ENCODE measurements at regions not wholly inside any gene's neighbourhood (a gene's known extent, or its start where the extent isn't known, plus 50 kb on each side); places are given as distances from the start of the nearest gene placed in this dataset.

DNA sequence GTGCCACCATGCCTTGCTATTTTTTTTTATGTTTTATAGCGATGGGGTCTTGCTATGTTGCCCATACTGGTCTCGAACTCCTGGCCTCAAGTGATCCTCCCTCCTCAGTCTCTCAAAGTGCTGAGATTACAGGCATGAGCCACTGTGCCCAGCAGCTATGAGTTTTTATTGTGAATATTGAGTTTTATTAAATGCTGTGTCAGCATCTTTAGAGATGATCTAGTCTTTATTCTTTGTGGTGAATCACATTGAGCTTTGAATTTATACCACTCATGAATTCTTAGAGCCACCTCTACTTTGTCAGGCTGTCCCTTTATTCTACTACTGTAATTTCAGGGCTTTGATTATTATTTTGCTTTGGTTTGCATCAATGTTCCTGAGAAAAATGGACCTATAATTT lies 428.3 kb downstream of the BTBD3 start:
- DNase-seq (ENCODE audit: low read depth in 4 of 4, low spot score in 3 of 4), result no peak

DNA sequence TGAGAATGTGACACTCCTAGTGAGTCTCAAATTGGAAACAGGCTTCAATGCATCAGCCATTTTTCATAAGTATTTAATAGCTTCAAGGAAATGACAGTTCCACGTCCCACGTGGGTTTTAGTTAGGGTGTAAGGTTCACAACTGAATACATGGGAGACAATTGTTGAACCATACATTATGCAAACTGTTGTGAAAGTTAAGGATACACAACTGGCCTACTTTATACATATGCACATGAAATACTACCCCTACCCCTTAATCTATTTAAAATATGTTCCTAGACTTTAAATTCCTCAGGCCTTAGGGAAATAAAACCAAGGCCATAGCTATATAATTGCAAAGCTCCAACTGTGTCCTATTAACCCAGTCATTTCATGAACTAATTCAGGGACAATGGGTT lies 436.1 kb downstream of the BTBD3 start:
- no peak for DNase-seq (ENCODE audit: low read depth in 4 of 4, low spot score in 3 of 4)

- no peak for DNase-seq (ENCODE audit: low read depth in 4 of 4, low spot score in 3 of 4)
Observed at GRCh38 chr20:12354725-12355124, 437.0 kb downstream of the BTBD3 start.

- no peak for DNase-seq (ENCODE audit: low read depth in 4 of 4, low spot score in 3 of 4)
Observed at GRCh38 chr20:12355185-12355584, 437.5 kb downstream of the BTBD3 start.

GRCh38 chr20:12358006-12358654 lies 440.4 kb downstream of the BTBD3 start:
- no peak for DNase-seq (ENCODE audit: low read depth in 4 of 4, low spot score in 3 of 4)

DNA sequence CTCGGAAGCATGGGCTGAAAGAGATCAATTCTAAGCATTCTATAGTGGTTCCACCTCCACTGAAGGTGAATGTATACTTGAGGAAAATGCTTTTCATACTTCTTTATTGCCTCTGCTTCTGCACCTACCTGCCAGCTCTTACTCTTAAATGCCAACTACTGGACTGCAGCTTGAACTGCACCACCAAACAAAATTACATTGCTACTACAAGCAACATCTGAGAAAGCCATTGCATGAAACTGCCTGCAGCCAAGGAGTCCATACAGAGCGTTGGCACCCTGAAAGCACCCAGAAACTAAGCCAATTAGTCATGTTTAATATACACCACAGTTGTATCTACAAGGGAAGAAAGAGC lies 440.9 kb downstream of the BTBD3 start:
- DNase-seq (ENCODE audit: low read depth in 4 of 4, low spot score in 3 of 4), result no peak

DNA sequence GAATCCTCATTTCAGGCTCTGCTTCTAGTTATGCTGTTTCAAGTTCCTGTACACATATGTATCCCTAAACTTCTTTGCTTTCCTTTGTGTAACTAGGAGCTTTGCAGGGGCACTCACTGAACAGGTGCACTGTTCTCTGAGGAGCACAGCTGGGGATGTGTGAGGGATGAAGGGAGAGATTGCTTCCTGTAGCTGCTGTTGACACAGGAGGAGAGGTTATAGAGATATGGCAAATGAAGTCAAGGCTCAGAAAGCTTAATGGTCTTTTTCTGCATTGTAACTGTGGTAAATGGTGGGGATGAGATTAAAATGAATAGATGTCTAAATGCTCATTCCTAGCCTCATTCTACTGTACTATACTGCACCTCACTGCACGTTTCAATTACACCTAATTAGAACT lies 454.3 kb downstream of the BTBD3 start:
- no peak for DNase-seq (ENCODE audit: low read depth in 4 of 4, low spot score in 3 of 4)

- DNase-seq (ENCODE audit: low read depth in 4 of 4, low spot score in 3 of 4), result no peak
Observed at GRCh38 chr20:12372557-12372956, 454.9 kb downstream of the BTBD3 start.

DNA sequence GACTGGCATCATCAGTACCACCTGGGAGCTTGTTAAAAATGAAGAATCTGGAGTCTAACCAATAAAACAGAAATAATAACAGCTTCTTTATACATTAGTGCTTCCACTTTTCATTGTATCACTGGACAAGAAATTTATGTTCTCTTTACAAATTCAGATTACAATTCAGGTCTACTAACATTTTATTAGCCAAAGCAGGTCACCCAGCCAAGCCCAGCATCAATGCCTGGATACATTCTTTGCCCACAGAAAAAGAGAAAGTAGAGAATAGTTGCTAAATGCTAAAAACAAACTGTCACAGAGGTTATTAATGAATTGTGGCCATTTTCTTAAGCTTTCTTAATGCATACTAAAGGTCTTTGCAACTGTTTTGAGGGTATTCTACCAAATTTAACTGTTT lies 458.3 kb downstream of the BTBD3 start:
- no peak for DNase-seq (ENCODE audit: low read depth in 4 of 4, low spot score in 3 of 4)

DNA sequence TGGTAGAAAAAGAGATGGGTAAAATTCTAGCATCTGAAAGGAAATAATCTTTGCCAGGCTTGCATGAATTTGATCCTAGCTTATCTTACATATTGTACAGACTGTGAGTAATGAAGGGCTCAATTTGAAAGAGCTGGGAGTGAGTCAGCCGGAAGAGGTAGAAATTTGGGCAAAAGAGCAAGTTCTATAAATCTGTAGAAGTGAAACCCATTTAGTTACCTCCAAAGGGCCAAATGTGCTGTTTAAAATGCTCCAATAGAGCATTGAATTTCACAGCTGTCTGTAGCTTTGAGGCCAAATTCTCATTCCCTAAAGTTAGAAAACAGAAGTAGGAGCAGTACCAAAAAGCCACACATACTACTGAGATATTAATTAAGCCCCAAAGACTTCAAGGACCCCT lies 466.1 kb downstream of the BTBD3 start:
- DNase-seq (ENCODE audit: low read depth in 4 of 4, low spot score in 3 of 4), result no peak

GRCh38 chr20:12386821-12387220 lies 469.1 kb downstream of the BTBD3 start:
- no peak for DNase-seq (ENCODE audit: low read depth in 4 of 4, low spot score in 3 of 4)

DNA sequence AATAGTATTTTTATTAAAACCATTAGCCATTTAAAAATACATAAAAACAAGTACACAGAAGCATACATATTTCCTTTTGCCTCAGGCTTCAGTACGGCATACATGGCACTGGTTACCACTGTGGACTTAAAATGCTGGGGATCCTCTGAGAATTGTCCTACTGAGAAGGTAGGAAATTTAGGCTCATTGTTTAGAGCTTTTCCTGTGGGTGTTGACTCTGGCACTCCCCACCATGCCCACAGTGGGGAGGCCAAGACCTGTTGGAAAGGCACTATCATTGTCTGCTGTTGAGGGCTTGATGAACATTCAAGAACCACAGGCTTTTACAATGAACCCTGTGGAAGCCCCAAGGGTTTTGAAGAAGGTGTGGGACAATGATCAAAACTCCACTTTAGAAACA lies 473.4 kb downstream of the BTBD3 start:
- DNase-seq (ENCODE audit: low read depth in 4 of 4, low spot score in 3 of 4), result no peak

DNA sequence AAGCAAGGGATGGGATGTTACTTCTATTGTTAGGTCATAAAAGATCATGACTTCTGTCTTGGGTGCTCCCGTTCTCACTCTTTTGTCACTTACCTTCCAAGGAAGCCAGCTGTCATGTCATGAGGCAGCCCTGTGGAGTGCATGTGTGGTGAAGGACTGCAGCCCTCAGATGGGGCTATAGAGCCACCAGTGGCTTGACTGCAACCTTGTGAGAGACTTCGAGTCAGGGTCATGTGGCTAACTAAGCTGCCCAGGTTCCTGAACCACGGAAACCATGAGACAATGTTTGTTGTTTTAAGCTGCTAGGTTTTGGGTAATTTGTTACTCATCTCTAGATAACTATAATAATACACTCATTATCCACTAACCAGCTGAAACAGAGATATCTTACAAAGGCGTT lies 477.1 kb downstream of the BTBD3 start:
- no peak for DNase-seq (ENCODE audit: low read depth in 4 of 4, low spot score in 3 of 4)

DNA sequence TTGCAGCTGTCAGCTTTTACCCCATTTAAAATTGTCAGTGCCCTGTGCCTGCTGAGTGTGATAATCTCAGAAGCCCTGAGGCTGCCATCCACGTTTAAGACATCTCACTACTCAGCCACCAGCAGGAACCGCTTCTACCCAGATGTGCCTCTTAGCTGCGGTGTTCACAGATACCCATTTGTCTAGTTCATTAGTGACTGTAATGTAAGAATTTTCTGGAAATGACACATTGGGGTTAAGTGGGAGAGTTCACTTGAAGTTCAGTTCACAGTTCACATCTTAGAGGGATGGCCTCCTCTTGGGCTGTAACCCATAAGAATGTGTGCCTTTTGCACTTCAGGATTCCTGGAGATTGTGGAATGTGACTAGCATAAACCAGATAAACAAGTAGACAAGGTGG lies 477.7 kb downstream of the BTBD3 start:
- no peak for DNase-seq (ENCODE audit: low read depth in 4 of 4, low spot score in 3 of 4)

- DNase-seq (ENCODE audit: low read depth in 4 of 4, low spot score in 3 of 4), result no peak
Observed at GRCh38 chr20:12395760-12396159, 478.1 kb downstream of the BTBD3 start.

- no peak for DNase-seq (ENCODE audit: low read depth in 4 of 4, low spot score in 3 of 4)
Observed at GRCh38 chr20:12399110-12399836, 481.6 kb downstream of the BTBD3 start.

- DNase-seq (ENCODE audit: low read depth in 4 of 4, low spot score in 3 of 4), result no peak
Observed at GRCh38 chr20:12404941-12405340, 487.2 kb downstream of the BTBD3 start.

DNA sequence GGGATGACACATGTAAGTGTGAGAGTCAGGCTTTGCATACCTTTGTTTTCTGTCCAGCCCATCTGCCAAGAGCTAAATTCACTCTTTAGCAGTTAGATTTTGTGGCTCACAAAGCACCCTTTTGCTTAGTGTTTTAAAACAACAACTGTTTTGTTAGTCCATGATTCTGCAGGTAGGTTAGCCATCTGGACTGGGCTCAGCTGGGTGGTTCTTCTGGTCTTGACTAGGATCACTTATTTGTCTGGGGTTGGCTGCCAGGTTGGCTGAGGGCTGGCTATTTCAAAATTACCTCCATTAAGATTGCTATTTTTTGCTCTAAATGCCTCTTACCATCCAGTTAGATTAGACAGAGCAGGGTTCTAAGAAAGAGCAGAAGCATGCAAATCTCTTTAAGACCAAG lies 489.3 kb downstream of the BTBD3 start:
- DNase-seq (ENCODE audit: low read depth in 4 of 4, low spot score in 3 of 4), result no peak

DNA sequence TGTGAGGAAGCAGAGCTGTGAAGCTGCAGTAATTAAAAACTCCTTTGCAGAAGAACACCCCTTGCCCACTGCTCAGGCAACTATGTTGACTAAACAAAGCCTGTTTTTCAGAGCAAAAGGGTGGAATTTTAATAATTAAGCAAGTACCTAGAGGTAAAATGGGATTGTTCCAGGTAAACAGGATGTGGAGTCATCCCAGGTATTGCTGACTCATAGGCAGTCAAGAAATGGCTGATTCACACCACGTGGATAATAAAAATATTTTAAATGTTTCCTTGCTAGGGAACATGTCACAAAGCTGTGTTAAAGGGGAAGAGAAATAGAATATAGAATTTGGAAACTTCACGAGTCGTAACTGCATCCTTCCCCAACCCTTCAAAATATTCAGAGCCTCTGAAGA lies 491.8 kb downstream of the BTBD3 start:
- DNase-seq (ENCODE audit: low read depth in 4 of 4, low spot score in 3 of 4), result no peak

GRCh38 chr20:12410783-12411182 lies 493.1 kb downstream of the BTBD3 start:
- no peak for DNase-seq (ENCODE audit: low read depth in 4 of 4, low spot score in 3 of 4)

DNA sequence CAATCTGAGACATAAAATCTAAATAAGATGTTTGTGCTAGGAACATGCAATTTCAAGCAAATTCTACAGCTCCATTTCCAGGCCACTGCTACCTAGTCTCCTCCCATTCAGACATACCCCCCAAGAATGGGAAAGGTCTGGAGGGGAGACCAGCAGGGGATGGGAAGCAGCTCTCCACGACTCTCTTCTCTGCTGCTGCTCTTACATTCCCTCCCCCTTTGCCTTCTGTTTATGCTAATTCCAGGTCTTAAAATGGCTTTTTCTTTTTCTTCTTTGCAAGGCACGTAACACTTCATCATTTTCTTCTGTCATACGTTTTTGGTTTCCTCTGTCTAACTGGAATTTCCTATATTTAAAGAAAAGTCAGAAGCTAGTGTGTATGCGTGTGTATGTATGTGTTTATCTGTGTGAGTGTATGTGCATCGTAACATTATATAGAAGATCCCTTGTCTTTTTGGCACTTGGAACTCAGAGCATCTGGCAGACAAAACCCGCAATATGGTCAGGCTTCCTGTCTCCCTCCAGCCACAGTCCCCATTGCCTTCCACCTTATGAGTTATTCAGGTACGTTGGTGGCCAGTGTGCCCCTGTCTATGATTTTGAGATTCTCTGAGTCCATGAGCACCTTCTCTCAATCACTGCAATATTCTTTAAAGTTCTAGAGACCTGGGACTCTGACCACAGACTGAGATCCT lies 493.7 kb downstream of the BTBD3 start:
- no peak for DNase-seq (ENCODE audit: low read depth in 4 of 4, low spot score in 3 of 4)

DNA sequence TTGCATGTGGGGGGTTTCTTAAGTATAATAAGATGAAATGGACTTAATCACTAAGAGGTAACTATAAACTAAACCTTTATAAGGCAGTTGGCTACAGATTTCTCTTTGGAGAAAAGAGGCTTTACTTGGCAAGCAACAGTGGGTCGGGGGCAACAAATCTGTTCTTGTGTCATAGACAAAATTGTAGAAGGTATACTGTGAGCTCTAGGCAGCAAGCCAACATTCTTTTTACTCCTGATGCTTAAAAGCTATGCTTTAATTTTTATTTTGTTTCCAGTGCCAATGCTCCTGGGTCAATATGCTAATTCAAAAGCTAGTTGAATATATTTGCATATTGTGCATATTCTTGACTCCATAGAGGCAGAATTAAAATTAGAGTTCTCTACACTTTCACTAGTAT lies 495.4 kb downstream of the BTBD3 start:
- no peak for DNase-seq (ENCODE audit: low read depth in 4 of 4, low spot score in 3 of 4)
